HG03558 (cell line): ENCODE measurements at regions not wholly inside any gene's neighbourhood (a gene's known extent, or its start where the extent isn't known, plus 50 kb on each side); places are given as distances from the start of the nearest gene placed in this dataset.

Experiments
- ATAC-seq: cut with Tn5 transposase; IDR thresholded peaks from one replicate; pipeline ENCODE4 v1.9.1; 2021; ENCODE audit warnings: moderate number of reproducible peaks; ENCODE audit not compliant: unreplicated experiment; ENCODE audit errors: extremely low read depth

GRCh38 chr9:85216601-85217000 is 525.2 kb downstream of the AGTPBP1 start:
- no peak for ATAC-seq

GRCh38 chr9:85215961-85216360 is 525.8 kb downstream of the AGTPBP1 start:
- ATAC-seq, result no peak

GRCh38 chr9:85215416-85215815 is 526.3 kb downstream of the AGTPBP1 start:
- no peak for ATAC-seq

DNA sequence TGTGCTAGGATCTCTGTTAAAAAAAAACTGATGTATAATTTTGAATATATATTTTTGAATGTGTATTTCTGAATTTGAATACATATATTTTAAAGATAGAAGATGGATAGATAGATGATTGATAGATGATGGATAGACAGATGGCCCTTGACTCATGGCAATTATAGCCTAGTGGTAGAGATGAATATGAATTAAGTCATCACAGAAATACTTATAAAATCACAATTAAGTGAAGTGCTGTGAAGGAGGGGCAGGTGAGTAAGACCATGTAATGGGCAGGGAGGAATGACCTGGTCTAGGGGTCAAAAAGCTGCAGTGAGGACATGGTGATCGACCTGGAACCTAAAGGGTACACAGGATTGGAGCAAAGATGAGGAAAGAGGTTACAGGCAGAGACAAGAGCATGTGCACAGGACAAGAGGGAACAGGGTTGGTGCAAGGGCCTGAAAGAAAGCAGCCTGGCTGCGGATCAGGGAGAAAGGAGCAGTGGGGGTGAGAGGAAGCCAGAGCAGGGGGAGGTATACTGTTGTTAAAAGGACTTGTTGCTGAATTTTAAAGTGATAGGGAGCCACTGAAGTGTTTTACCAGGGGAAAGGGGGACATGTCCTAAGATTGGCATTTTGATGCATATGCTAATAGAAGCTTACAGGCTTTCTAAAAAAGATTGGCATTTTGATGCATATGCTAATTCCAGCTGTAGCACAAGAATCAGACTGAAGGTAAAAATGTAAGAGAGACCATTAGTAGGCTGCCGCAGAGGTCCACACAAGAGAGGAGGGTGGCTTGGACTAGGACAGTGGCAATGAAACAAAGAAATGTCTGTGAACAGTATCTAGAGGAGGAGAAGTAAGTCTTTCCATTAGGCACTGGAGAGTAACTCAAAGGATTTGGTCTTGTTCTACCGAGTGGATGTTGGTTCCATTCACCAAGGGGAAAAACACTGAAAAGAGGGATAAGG is 527.8 kb downstream of the AGTPBP1 start:
- ATAC-seq, result no peak

DNA sequence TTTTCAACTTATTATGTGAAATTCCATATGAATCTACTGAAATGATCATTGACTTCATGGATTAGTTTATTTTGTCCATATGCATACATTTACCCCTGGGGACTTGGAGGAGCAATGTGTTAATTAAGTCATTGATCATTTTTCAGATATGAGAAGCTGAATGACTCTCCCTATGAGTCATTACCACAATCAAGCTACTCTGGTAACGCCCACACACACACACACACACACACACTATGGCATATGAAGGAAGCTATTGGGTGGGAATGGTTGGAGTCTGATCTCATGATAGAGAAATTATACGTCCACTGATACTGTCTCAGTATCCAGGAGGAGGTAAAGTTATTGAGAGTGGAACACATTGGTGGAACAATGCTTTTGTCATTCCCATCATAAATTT is 528.9 kb downstream of the AGTPBP1 start:
- ATAC-seq, result no peak

- ATAC-seq, result no peak
Measured at GRCh38 chr9:85212209-85212608, 529.5 kb downstream of the AGTPBP1 start.

GRCh38 chr9:85208666-85209065 is 533.1 kb downstream of the AGTPBP1 start:
- no peak for ATAC-seq

DNA sequence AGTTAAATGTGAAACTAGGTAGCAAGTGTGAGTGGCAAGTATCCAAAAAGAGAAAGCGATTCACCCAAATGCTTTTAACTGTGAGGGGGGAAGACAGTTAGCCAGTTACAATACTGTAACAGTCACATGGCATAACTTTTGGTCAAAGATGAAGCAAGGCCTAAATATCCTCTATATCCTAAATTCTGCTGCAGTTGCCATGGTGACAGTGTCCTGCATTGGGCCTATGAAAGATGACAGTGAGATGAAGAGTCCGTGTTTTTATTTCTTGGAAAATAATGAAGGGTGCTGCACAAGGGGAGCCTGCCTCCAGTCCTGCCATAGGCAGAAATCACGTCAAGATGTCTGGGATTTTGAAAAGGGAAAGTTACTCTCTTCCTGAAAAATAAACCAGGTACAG is 534.6 kb downstream of the NTRK2 start:
- ATAC-seq, result no peak

GRCh38 chr9:85202596-85202995 is 533.1 kb downstream of the NTRK2 start:
- no peak for ATAC-seq

DNA sequence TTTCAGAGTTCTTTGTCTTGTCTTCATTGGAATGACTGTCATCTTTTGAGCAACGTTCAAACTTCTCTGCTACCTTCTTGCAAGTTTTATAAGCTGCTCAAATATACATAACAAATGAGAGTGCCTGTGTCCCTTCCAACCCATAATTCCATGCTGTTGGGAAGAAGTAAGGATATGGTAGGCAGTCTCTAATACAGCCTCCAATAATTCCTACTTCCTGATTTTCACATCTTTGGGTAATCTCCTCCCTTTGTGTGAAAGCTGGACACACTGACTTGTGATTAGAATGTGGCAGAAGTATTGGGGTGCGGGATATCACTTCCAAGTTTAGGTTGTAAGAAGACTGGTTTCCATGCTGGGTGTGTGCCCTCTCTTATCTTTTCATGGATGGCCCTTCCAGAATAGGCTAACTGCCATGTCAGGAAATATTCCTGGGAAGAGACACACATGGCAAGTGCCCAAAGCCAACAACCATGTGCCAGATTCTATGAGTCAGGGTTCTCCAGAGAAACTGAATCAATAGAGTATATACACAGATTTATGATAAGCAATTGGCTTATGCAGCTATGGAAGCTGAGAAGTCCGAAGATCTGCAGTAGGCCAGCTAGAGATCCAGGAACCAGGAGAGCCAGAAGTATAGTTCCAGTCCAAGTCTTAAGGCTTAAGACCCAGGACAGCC is 531.3 kb downstream of the NTRK2 start:
- ATAC-seq, result no peak

DNA sequence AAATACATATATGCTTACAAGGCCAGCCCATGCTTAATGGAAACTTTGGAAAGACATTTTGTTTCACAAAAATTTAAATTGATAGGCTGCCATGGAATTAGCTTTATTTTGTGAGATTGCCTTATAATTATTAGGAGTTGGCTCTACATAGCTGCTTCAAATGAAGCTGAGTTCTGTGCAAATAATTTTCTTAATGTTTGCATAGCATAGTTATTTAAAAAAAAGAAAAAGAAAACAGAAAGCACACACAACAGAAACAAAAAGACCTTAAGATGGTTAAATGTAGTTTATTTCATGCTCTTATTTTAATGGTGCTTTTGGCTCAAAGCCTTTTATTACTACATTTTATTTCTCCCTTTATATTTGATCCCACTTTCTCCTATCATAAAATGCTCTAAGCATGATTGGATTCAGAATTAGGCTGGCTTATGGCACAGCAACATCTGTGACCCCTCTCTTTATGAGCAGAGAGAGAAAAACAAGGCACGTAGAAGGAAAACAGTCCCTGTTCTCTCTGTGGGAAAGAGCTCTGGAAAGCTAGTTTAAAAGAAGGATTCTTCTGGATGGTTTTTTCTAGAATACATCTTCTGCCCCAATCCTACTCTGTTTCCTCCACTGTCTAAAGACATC is 530.5 kb downstream of the NTRK2 start:
- ATAC-seq, result no peak

- ATAC-seq, result no peak
Measured at GRCh38 chr9:85192750-85193149, 523.2 kb downstream of the NTRK2 start.

DNA sequence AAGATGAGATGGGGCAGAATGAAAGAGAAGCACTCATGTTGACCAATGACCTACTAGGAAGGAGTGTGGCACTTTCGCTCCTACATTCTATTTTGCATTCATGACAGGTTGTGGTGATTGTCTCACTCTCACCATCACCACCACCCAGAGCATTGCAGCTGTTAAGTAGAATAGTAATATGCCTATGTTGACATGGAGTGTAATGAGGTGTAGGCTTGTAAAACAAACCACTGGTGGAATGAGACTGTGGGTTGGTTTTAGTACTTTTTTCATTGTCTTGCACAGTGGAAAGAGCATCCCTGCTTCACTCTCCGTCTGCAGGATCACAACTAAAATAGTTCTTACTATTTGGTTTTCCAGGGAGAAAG is 516.7 kb downstream of the NTRK2 start:
- no peak for ATAC-seq

- ATAC-seq, result no peak
Measured at GRCh38 chr9:85185486-85186217, 516.1 kb downstream of the NTRK2 start.

DNA sequence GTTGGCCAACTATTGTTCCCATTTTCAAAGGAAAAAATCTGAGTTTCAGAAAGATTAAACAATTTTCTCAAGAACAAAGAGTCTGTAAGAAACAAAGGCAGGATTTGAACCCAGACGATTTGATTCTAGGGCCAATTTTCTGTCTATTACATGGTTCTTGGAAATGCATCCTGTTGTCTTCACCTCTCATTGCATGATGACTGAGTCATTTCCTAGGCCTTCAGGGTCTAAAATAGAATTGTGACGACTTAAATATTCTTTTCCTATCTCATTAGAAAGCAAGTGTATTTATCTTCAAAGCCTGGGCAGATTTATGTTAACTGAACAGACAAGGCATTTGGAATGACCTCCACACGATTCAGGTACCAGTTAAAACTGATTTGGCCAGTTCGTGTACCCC is 512.9 kb downstream of the NTRK2 start:
- ATAC-seq, result no peak

DNA sequence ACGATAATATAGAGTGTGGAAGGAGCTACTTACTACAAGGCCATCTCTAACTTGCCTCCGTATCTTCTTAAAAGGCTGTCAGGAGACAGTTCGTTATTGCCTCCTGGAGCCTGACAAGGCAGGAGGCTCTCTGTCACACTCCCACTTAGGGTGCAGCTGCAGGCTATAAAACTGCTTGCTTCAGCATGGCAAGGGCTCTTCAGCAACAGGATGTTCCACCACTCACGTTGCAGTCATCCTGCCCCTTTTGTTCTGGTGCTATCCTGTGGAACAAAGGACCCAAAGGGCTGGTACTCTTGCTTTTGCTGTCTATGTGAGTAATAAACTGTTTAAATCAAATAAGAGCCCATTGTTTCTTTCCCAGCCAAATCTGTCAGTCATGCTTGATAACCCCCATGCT is 508.9 kb downstream of the NTRK2 start:
- ATAC-seq, result no peak

- no peak for ATAC-seq
Measured at GRCh38 chr9:85173967-85174366, 504.4 kb downstream of the NTRK2 start.

DNA sequence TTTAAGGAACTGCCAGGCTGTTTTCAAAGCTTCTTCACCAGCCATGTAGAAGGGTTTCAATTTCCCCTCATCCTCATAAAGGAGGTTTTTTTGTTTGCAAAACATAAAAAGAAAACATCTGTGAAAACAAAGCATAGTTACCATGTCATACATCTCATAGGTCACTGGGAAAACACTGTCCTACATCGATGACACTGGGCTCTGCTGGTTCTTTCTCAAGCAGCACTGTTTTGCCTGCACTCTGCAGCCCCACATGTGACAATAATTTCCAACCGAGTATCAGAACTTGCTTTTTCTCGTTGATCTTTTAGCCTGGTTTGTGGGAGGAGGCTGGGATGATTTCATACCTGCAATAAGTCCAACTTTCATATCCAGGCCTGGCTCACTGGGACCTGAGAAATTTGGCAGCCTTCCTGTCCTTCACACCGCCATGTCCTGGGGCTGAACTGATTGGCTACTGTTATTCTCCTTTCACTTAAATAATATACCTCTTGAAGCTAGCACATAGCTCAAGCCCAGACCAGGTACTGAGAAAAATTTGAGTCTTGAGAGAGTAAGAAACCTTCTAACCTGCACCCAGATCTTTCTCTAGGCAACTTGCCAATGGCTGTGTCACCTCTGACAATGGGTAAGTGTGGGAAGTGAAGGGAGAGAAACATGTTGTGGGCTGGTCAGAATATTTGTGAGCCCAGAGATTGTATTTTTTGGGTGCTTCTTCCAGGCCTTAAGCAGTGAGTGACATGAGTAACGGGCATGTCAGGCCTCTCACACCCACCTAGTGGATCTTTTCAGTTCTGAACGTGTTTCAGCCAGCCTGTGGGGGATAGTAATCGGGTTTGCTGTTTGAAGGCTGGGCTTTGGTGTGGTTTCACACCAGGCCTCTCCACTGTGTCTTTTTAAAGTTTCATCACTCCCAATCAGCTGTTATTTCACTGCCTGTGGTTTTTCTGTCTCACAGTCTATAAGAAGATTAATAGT is 502.8 kb downstream of the NTRK2 start:
- no peak for ATAC-seq

DNA sequence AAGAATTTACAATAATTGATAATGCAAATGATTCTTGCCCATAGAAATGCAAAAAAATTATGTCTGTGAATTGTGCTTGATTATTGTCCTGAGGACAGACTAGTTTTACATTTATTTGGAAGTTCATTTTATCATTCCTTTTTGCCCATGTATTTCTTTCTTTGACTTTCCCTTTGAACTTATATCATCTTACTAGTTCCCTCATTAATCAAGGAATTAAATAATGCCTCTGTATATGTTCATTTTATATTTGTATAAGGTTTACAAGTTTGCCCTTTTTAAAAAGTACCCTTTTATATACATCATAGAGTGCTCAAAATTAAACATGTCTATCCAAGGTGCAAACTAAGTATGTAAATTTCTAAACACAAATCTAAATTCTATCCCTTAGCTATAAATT is 501.6 kb downstream of the NTRK2 start:
- no peak for ATAC-seq
